ENCODE measurements at regions not wholly inside any gene's neighbourhood (a gene's known extent, or its start where the extent isn't known, plus 50 kb on each side); places are given as distances from the start of the nearest gene placed in this dataset.
"Not testable (repeated sequence)": the region's sequence is repeated elsewhere in the genome, so short reads cannot be mapped to it uniquely, and the experiment has no call there.

DNA sequence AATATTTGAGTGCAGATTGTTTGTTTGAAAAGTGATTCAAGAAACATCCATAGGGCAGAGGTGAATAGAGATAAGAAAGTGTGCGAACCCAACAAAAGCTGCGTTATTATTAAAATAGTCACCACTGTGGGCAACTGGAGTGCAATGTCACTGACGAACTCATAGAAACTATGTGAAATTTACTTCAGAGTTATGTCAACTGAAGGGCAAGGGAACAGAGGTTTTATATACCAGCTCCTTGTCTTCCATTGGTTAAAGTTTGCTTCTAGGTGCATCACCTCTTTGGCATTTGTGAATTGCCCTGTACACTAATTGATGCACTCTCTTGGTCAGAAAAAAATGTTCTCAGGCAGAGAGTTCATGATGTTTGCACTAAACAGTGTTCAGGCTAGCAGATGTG, 110.5 kb upstream of the NYAP2 start:
- peaks cover 2% of the 10 kb centered on the region in 3 donors for H3K27me3 Mint-ChIP-seq (ENCODE audit: low read depth in 3 of 3)
- H3K36me3 Mint-ChIP-seq: no peaks in the 10 kb centered on the region
- H3K4me1 Mint-ChIP-seq: no peaks in the 10 kb centered on the region
- no peak overlapping the region for H3K27ac Mint-ChIP-seq
- DNase-seq: no peak
- no peak overlapping the region for H3K4me3 Mint-ChIP-seq
- H3K9me3 Mint-ChIP-seq: peaks cover 0 to 4% (median 0%) of the 10 kb centered on the region in 6 donors

- Mint-ChIP-seq H3K27ac (no peak overlapping the region), H3K36me3 (no peaks in the 10 kb centered on the region), H3K9me3 (peaks cover 0 to 4% (median 0%) of the 10 kb centered on the region in 6 donors), H3K27me3 (ENCODE audit: low read depth in 3 of 3) (peaks cover 0 to 6% (median 3%) of the 10 kb centered on the region in 3 donors), H3K4me1 (no peaks in the 10 kb centered on the region), H3K4me3 (no peak overlapping the region)
- peak; percentile 3 to 18 (median 7) for DNase-seq
These were observed 116.4 kb upstream of the NYAP2 start for GRCh38 chr2:225282858-225283710.

- no peak overlapping the region for H3K27ac Mint-ChIP-seq
- no peaks in the 10 kb centered on the region for H3K36me3 Mint-ChIP-seq
- no peak for DNase-seq
These were observed 123.3 kb upstream of the NYAP2 start for GRCh38 chr2:225276207-225276606.

GRCh38 chr2:225275443-225275842, 124.1 kb upstream of the NYAP2 start:
- no peaks in the 10 kb centered on the region for H3K36me3 Mint-ChIP-seq
- H3K4me1 Mint-ChIP-seq: no peaks in the 10 kb centered on the region
- peaks cover 2 to 22% (median 8%) of the 10 kb centered on the region in 6 donors for H3K9me3 Mint-ChIP-seq
- H3K27ac Mint-ChIP-seq: no peak overlapping the region
- DNase-seq: no peak
- peaks cover 2 to 3% (median 3%) of the 10 kb centered on the region in 3 donors for H3K27me3 Mint-ChIP-seq (ENCODE audit: low read depth in 3 of 3)
- no peak overlapping the region for H3K4me3 Mint-ChIP-seq

More at GRCh38 chr2:225276207-225276606, 123.3 kb upstream of the NYAP2 start:
- Mint-ChIP-seq H3K27me3 (ENCODE audit: low read depth in 3 of 3) (peaks cover 2 to 6% (median 4%) of the 10 kb centered on the region in 3 donors), H3K4me3 (no peak overlapping the region), H3K9me3 (peaks cover 2 to 22% (median 8%) of the 10 kb centered on the region in 6 donors), H3K4me1 (no peaks in the 10 kb centered on the region)

- Mint-ChIP-seq H3K27me3 (ENCODE audit: low read depth in 3 of 3) (peaks cover 2 to 3% (median 2%) of the 10 kb centered on the region in 3 donors), H3K9me3 (peaks cover 2 to 22% (median 8%) of the 10 kb centered on the region in 6 donors), H3K4me1 (no peaks in the 10 kb centered on the region), H3K36me3 (no peaks in the 10 kb centered on the region), H3K4me3 (no peak overlapping the region), H3K27ac (no peak overlapping the region)
- DNase-seq: no peak
These were observed 124.8 kb upstream of the NYAP2 start for GRCh38 chr2:225274751-225275150.

DNA sequence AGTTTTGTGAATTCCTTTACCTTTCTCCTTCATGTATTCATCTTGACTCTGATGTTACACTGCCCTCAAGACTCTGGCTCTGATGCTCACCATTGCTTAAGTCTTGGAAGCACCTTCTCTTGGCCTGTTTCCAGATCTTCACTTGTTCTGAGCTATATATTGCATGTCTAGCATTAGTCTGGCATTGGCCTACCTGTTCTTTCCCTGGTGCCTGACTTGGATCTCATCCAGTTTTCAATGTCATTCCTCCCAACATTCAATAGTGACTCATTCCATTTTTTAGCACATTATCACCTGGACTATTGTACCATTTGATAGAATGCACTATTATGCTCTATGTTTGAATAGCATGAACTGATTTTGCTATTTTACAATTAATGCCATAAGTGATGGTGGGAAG, 127.3 kb upstream of the NYAP2 start:
- no peak overlapping the region for H3K4me3 Mint-ChIP-seq
- H3K27me3 Mint-ChIP-seq (ENCODE audit: low read depth in 3 of 3): peaks cover 0 to 2% (median 2%) of the 10 kb centered on the region in 3 donors
- H3K27ac Mint-ChIP-seq: no peak overlapping the region
- no peaks in the 10 kb centered on the region for H3K36me3 Mint-ChIP-seq
- peaks cover 2 to 14% (median 6%) of the 10 kb centered on the region in 6 donors for H3K9me3 Mint-ChIP-seq
- no peak for DNase-seq
- H3K4me1 Mint-ChIP-seq: no peaks in the 10 kb centered on the region

- Mint-ChIP-seq H3K9me3 (peaks cover 0 to 5% (median 3%) of the 10 kb centered on the region in 6 donors), H3K27ac (no peak overlapping the region), H3K4me1 (no peaks in the 10 kb centered on the region), H3K4me3 (no peak overlapping the region), H3K27me3 (ENCODE audit: low read depth in 3 of 3) (peaks cover 0 to 2% (median 0%) of the 10 kb centered on the region in 3 donors), H3K36me3 (no peaks in the 10 kb centered on the region)
- DNase-seq: no peak
These were observed 128.6 kb upstream of the NYAP2 start for GRCh38 chr2:225270861-225271260.

DNA sequence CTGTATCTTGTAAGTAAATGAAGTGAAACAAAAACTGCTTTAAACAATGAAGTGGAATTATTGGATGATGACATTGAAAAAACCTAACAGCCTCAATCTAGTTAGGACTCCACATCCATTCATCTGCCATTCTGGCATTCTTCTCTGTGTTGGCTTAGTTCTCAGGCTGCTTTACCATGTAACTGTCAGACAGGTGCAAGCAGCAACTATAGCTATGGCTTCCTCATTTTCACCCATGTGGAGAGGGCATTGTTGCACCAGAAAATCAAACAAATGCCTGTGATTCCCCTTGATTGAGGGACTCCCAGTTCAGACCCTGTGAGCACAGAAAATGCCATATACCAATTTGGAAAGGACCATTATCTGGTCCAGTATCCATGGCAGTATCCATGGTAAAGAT, 129.5 kb upstream of the NYAP2 start:
- H3K4me3 Mint-ChIP-seq: no peak overlapping the region
- peaks cover 0 to 2% (median 0%) of the 10 kb centered on the region in 3 donors for H3K27me3 Mint-ChIP-seq (ENCODE audit: low read depth in 3 of 3)

DNA sequence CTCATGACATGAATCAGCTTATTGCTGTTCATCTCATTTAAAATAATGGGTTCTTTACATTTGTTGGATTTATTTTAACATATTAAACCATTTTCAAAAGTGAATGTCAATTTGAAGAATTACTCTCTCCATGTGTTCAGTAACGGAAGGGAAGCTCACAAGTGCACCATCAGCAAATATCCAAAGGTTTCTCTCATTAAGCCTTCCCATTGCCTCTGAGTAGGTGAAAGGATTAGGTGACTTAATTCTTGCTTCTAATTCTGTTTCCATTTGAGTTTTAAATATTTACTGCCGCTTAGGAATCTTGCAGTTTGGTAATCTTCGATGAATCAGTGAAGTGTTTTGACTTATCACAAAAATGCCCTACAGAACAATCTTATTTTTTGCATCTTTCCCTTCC, 145.1 kb upstream of the NYAP2 start:
- H3K27ac Mint-ChIP-seq: no peak overlapping the region
- no peaks in the 10 kb centered on the region for H3K36me3 Mint-ChIP-seq
- DNase-seq: no peak
- H3K9me3 Mint-ChIP-seq: no peaks in the 10 kb centered on the region
- peaks cover 5 to 7% (median 7%) of the 10 kb centered on the region in 3 donors for H3K27me3 Mint-ChIP-seq (ENCODE audit: low read depth in 3 of 3)
- no peaks in the 10 kb centered on the region for H3K4me1 Mint-ChIP-seq
- H3K4me3 Mint-ChIP-seq: no peak overlapping the region

More for the DNA sequence above, 129.5 kb upstream of the NYAP2 start:
- Mint-ChIP-seq H3K27ac (no peak overlapping the region), H3K9me3 (peaks cover 0 to 6% (median 0%) of the 10 kb centered on the region in 6 donors), H3K4me1 (no peaks in the 10 kb centered on the region), H3K36me3 (no peaks in the 10 kb centered on the region)
- no peak for DNase-seq

GRCh38 chr2:225244933-225245332, 154.6 kb upstream of the NYAP2 start:
- no peaks in the 10 kb centered on the region for H3K4me1 Mint-ChIP-seq
- peaks cover 2 to 6% (median 4%) of the 10 kb centered on the region in 3 donors for H3K27me3 Mint-ChIP-seq (ENCODE audit: low read depth in 3 of 3)
- H3K36me3 Mint-ChIP-seq: no peaks in the 10 kb centered on the region
- H3K4me3 Mint-ChIP-seq: no peak overlapping the region
- H3K9me3 Mint-ChIP-seq: no peaks in the 10 kb centered on the region
- DNase-seq: no peak
- H3K27ac Mint-ChIP-seq: no peak overlapping the region

DNA sequence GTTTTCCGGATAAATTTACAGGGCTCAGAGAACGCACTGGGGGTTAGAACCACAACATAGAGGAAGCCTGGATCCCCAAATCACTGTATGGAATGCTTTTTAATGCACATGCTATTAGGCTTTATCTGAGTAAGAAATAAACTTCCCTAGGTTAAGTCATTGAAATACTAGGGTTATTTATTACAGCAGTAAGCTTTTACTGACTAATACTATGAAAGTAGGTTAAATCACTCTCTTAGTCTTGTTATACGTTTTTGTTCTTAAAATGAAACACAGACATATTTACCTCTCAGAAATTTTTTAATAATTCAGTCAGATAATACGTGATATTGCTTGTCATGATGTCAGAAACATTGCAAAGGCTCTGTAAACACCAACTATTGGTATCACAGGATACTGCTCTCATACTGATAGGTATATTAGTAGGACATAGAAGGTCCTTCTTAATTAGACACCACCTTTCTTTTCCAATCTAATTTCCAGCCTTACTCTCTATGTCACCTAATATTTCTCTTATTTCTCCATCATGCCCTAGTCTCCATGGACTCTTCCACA, 162.7 kb upstream of the NYAP2 start:
- DNase-seq: no peak
- H3K4me1 Mint-ChIP-seq: no peaks in the 10 kb centered on the region
- no peak overlapping the region for H3K4me3 Mint-ChIP-seq
- H3K36me3 Mint-ChIP-seq: no peaks in the 10 kb centered on the region
- H3K27me3 Mint-ChIP-seq (ENCODE audit: low read depth in 3 of 3): peaks cover 0 to 3% (median 2%) of the 10 kb centered on the region in 3 donors
- no peak overlapping the region for H3K27ac Mint-ChIP-seq
- H3K9me3 Mint-ChIP-seq: peaks cover 0 to 7% (median 0%) of the 10 kb centered on the region in 6 donors

- Mint-ChIP-seq H3K27ac (no peak overlapping the region), H3K4me1 (no peaks in the 10 kb centered on the region), H3K4me3 (no peak overlapping the region), H3K36me3 (no peaks in the 10 kb centered on the region), H3K27me3 (ENCODE audit: low read depth in 3 of 3) (peaks cover 0 to 7% (median 3%) of the 10 kb centered on the region in 3 donors), H3K9me3 (peaks cover 0 to 7% (median 0%) of the 10 kb centered on the region in 6 donors)
- no peak for DNase-seq
These were observed 166.3 kb upstream of the NYAP2 start for GRCh38 chr2:225233234-225233633.

DNA sequence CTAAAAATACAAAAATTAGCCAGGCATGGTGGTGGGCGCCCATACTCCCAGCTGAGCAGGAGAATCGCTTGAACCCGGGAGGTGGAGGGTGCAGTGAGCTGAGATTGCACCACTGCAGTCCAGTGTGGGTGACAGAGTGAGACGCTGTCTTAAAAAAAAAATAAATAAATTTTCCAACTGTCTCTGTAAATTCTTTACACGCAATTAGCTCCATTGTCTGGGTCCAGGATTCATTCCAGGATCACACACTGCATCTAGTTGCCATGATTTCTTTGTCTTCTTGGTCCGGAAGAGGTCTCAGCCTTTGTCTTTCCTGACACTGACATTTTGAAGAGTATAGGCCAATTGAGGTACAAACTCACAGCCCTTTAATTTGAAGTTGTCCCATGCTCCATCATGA, 167.6 kb upstream of the NYAP2 start:
- no peak for DNase-seq
- Mint-ChIP-seq H3K27ac (no peak overlapping the region), H3K36me3 (no peaks in the 10 kb centered on the region), H3K27me3 (ENCODE audit: low read depth in 3 of 3) (peaks cover 0 to 8% (median 1%) of the 10 kb centered on the region in 3 donors), H3K4me1 (no peaks in the 10 kb centered on the region), H3K4me3 (no peak overlapping the region), H3K9me3 (peaks cover 0 to 3% (median 0%) of the 10 kb centered on the region in 6 donors)

GRCh38 chr2:225229346-225229745, 170.2 kb upstream of the NYAP2 start:
- H3K4me3 Mint-ChIP-seq; H3K27me3 Mint-ChIP-seq (ENCODE audit: low read depth in 3 of 3); H3K27ac Mint-ChIP-seq; H3K36me3 Mint-ChIP-seq; DNase-seq; H3K9me3 Mint-ChIP-seq; H3K4me1 Mint-ChIP-seq: not testable (repeated sequence)

All from immature natural killer cell (primary cell).